AG04450 (cell line): ENCODE measurements at regions not wholly inside any gene's neighbourhood (a gene's known extent, or its start where the extent isn't known, plus 50 kb on each side); places are given as distances from the start of the nearest gene placed in this dataset.

Experiments used
- CTCF ChIA-PET: fragments of 300-600, 350-600 bp; formaldehyde crosslinking; extraction: SDS; loops from one replicate; lab custom pipeline; 2022; ENCODE audit warnings: antibody characterized with exemption, inconsistent platforms; lab: Charles Lee
- POLR2A ChIA-PET: fragments of 350-600 bp; formaldehyde crosslinking; extraction: SDS; loops from one replicate; lab custom pipeline; 2021; ENCODE audit warnings: antibody characterized with exemption, inconsistent platforms; lab: Yijun Ruan, JAX
- DNase-seq: peaks from one replicate; pipeline ENCODE4 v3.0.0-alpha.2; 2011; ENCODE audit warnings: low read depth, low spot score
- H3K27ac ChIP-seq: one replicate; pipeline ENCODE4 v1.5.1; 2012; ENCODE audit warnings: low read depth, low read length, control low read depth
- H3K27me3 ChIP-seq: one replicate; pipeline ENCODE4 v1.6.0; 2012; ENCODE audit warnings: low read length; ENCODE audit not compliant: control insufficient read depth, insufficient read depth
- H3K4me3 ChIP-seq: 2 replicates; pipeline ENCODE4 v1.5.1; 2011; ENCODE audit warnings: mild to moderate bottlenecking, low read depth, low read length, control low read depth
- H3K9me3 ChIP-seq: 2 replicates; pipeline ENCODE4 v1.5.1; 2012; ENCODE audit warnings: low read length; ENCODE audit not compliant: control insufficient read depth, insufficient read depth
- CTCF ChIP-seq: IDR thresholded peaks from 2 replicates; pipeline ENCODE4 v1.5.1; 2011; ENCODE audit warnings: low read depth, low read length, control low read depth, inconsistent platforms

GRCh38 chr16:86305440-86305839 is 204.9 kb upstream of the FOXF1 start:
- CTCF ChIA-PET: interaction anchor here (0.5 kb wide), 1 partner anchor 78 kb away, joined by 3 read pairs; no protein-coding TSS in a partner anchor
- no peaks in the 10 kb centered on the region for H3K27me3 ChIP-seq
- DNase-seq: no peak
- H3K27ac ChIP-seq: peak overlapping the region; percentile 84
- POLR2A ChIA-PET: interaction anchor here (0.7 to 1.4 kb wide), 11 partner anchors 37 to 205 kb away, joined by 3 to 8 read pairs (median 4); partner anchors contain the start of gene FOXF1
- no peak overlapping the region for H3K4me3 ChIP-seq
- TF ChIP-seq CTCF: no peak
- no peaks in the 10 kb centered on the region for H3K9me3 ChIP-seq

- TF ChIP-seq CTCF: no peak
- Histone ChIP-seq H3K4me3 (no peak overlapping the region), H3K9me3 (no peaks in the 10 kb centered on the region), H3K27me3 (no peaks in the 10 kb centered on the region), H3K27ac (peak overlapping the region; percentile 84)
- CTCF ChIA-PET: no interaction called here
- DNase-seq: peak; percentile 72
- POLR2A ChIA-PET: interaction anchor here (0.7 to 1.4 kb wide), 11 partner anchors 37 to 204 kb away, joined by 3 to 8 read pairs (median 4); partner anchors contain the start of gene FOXF1
These were observed 204.2 kb upstream of the FOXF1 start for GRCh38 chr16:86306011-86306644.

- no peak for TF ChIP-seq CTCF
- POLR2A ChIA-PET: interaction anchor here (1.0 to 1.4 kb wide), 8 partner anchors 36 to 203 kb away, joined by 3 to 8 read pairs (median 4); partner anchors contain the start of gene FOXF1
- Histone ChIP-seq H3K27me3 (no peaks in the 10 kb centered on the region), H3K27ac (peak overlapping the region; percentile 89), H3K4me3 (no peak overlapping the region), H3K9me3 (no peaks in the 10 kb centered on the region)
- DNase-seq: peak; percentile 60
- CTCF ChIA-PET: no interaction called here
These were observed 203.4 kb upstream of the FOXF1 start for GRCh38 chr16:86306811-86307513.

GRCh38 chr16:86307514-86307903 is 202.8 kb upstream of the FOXF1 start:
- no peak overlapping the region for H3K4me3 ChIP-seq
- H3K27me3 ChIP-seq: no peaks in the 10 kb centered on the region
- no peaks in the 10 kb centered on the region for H3K9me3 ChIP-seq
- ChIA-PET CTCF (no interaction called here), POLR2A (no interaction called here)
- DNase-seq: no peak
- peak overlapping the region; percentile 89 for H3K27ac ChIP-seq
- TF ChIP-seq CTCF: no peak

GRCh38 chr16:86308514-86308913 is 201.8 kb upstream of the FOXF1 start:
- Histone ChIP-seq H3K4me3 (no peak overlapping the region), H3K9me3 (no peaks in the 10 kb centered on the region), H3K27ac (no peak overlapping the region), H3K27me3 (no peaks in the 10 kb centered on the region)
- CTCF ChIA-PET: no interaction called here
- POLR2A ChIA-PET: no interaction called here
- TF ChIP-seq CTCF: no peak
- DNase-seq: no peak
